ENCODE measurements at regions not wholly inside any gene's neighbourhood (a gene's known extent, or its start where the extent isn't known, plus 50 kb on each side); places are given as distances from the start of the nearest gene placed in this dataset.

DNA sequence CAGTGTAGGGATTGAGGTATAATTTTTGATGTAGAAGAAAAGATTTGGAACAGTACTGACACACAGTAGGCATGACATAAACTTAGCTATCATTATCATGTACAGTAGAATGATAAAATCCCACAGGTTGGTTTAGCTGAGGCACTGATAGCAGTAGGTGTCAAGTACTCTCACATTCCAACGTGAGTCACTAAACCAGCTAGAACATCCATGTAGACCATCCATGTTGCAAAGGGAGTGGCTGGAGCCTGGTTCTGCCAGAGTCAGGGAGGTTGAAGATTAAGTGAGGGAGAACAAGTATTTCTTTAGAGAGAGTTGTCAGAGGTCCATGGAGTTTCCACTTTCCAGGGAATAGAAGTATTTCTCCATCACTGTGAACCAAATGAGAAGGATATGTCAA is 157.2 kb upstream of the TMEM108 start:
- no peak overlapping the region for H3K4me3 ChIP-seq (ENCODE audit: low read depth, low read length)
- DNase-seq (ENCODE audit: low read depth) = no peak
- TF ChIP-seq, protein P1, sequence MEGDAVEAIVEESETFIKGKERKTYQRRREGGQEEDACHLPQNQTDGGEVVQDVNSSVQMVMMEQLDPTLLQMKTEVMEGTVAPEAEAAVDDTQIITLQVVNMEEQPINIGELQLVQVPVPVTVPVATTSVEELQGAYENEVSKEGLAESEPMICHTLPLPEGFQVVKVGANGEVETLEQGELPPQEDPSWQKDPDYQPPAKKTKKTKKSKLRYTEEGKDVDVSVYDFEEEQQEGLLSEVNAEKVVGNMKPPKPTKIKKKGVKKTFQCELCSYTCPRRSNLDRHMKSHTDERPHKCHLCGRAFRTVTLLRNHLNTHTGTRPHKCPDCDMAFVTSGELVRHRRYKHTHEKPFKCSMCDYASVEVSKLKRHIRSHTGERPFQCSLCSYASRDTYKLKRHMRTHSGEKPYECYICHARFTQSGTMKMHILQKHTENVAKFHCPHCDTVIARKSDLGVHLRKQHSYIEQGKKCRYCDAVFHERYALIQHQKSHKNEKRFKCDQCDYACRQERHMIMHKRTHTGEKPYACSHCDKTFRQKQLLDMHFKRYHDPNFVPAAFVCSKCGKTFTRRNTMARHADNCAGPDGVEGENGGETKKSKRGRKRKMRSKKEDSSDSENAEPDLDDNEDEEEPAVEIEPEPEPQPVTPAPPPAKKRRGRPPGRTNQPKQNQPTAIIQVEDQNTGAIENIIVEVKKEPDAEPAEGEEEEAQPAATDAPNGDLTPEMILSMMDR (IDR thresholded peaks at IDR 0.05; ENCODE audit: insufficient read depth, low read depth, low read length, missing control alignments) = no peak

DNA sequence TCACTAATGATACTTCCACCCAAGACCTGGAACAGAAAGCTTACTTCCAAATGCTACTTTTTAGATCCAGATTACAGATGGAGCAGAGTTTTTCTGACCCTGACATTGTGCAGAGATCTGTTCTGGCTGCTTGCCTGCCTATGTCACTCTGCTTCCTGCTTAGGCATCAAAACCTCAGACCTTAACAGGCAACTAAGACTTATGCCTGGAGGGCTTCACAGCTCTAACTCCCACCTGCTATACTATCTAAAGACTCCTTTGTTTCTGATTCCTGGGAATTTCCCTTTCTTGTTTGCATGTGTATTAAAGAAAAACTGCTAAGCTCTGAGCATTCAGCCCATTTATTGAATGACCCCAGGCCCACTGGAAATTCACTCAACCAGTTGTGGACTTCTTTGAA is 157.4 kb upstream of the NPHP3 start:
- DNase-seq (ENCODE audit: low read depth) = no peak
- TF ChIP-seq, protein P1 (IDR thresholded peaks at IDR 0.05; ENCODE audit: insufficient read depth, low read depth, low read length, missing control alignments) = no peak
- no peak overlapping the region for H3K4me3 ChIP-seq (ENCODE audit: low read depth, low read length)

DNA sequence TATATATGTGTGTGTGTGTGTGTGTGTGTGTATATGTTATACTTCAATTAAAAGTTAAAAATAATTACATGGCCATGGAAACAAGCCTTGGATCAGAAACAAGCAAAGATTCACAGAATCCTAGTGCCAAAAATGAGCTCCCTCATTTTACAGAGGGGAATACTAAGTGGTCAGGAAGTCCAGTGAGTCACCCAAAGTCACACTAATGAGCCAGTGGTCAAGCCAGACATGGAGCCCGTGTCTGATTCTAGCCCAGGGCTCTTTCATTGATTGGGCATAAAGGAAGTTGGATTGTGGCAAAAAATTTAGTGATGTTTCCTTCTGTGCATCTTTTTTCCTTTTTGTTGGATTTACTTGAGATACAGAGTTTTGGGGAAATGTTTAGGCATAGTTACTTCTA is 152.5 kb upstream of the NPHP3 start:
- H3K4me3 ChIP-seq (ENCODE audit: low read depth, low read length) = no peak overlapping the region
- TF ChIP-seq, protein P1 (IDR thresholded peaks at IDR 0.05; ENCODE audit: insufficient read depth, low read depth, low read length, missing control alignments) = no peak
- DNase-seq (ENCODE audit: low read depth) = no peak

DNA sequence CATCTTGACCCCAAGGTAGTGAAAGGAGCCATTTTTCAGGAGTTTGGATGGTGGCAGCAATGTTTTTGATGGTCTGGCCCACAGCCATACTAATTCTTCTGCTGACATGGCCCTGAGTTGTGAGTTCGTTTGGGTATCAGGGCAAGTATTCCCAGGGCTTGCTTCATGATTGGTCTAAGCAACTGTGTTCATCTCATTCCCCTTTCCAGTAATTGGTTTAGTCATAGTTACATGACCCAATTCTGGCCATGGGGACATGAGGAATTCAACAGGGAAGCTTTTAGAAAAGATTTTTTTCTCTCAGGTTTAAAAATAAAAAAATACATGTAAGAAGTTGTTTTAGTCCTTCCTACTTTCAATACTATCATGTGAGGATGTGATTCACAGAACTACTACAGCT is 150.5 kb upstream of the NPHP3 start:
- no peak for DNase-seq (ENCODE audit: low read depth)
- TF ChIP-seq, protein P1 (IDR thresholded peaks at IDR 0.05; ENCODE audit: insufficient read depth, low read depth, low read length, missing control alignments) = no peak

DNA sequence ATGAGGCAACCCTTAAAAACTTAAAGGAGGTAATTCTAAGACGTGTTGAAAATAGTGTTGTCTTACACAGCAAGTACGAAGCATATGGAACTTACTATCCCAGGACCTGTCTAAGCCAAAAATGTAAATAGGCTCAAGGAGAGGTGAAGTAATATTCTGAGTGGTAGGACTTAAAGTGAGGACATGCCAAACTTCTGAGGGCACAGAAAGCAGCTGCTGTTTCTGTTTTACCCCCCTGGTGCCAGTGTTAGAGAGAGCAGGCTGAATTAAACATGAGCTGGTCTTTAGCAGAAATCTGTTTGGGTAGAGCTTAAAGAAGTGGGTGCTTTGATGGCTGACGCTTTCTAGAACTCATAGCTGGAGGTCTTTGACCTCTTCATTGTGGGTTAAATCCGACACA is 149.7 kb upstream of the NPHP3 start:
- no peak for DNase-seq (ENCODE audit: low read depth)
- H3K4me3 ChIP-seq (ENCODE audit: low read depth, low read length) = no peak overlapping the region
- TF ChIP-seq, protein P1 (IDR thresholded peaks at IDR 0.05; ENCODE audit: insufficient read depth, low read depth, low read length, missing control alignments) = no peak

More for the DNA sequence above, 150.5 kb upstream of the NPHP3 start:
- H3K4me3 ChIP-seq (ENCODE audit: low read depth, low read length) = no peak overlapping the region

DNA sequence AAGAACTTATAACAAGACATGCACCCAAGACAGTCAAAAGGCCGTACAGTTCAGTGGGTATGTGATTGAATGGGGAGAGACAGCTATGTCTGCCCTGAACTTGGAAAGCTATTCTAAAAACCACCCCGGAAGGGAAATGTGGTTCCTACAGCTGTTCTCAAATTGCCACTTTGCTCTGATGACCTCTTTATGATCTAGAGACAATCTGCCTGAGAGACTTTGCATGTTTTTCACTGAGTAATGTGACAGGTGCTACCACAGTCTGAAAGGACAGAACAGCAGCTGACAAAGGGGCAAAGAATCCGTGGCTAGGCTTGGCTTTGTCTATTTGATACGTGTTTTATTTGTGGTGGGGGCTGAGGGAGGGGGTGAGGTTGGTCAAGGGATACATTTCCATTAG is 148.3 kb upstream of the NPHP3 start:
- TF ChIP-seq, protein P1 (IDR thresholded peaks at IDR 0.05; ENCODE audit: insufficient read depth, low read depth, low read length, missing control alignments) = no peak
- H3K4me3 ChIP-seq (ENCODE audit: low read depth, low read length) = no peak overlapping the region
- no peak for DNase-seq (ENCODE audit: low read depth)

DNA sequence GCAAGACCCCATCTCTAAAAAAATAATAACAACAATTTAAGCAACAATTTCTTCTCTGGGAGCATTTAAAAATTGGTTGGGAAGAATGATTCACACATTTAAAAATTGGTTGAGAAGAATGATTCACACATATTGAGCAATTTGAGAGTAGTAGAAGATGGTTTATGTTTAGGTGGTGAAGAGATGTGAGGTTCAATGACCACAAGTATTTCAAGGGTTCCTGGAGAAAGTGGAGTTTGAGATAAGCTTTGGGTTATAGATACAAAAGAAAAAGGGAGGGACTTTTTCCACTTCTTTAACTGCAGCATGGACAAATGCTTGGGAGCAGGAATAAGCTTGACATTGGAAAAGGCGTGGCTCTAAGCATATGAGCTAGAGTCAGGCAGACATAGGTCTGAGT is 145.7 kb upstream of the NPHP3 start:
- TF ChIP-seq, protein P1 (IDR thresholded peaks at IDR 0.05; ENCODE audit: insufficient read depth, low read depth, low read length, missing control alignments) = no peak
- H3K4me3 ChIP-seq (ENCODE audit: low read depth, low read length) = no peak overlapping the region
- no peak for DNase-seq (ENCODE audit: low read depth)
